GM23248 (cell line): ENCODE measurements at regions not wholly inside any gene's neighbourhood (a gene's known extent, or its start where the extent isn't known, plus 50 kb on each side); places are given as distances from the start of the nearest gene placed in this dataset.

ENCODE experiments used
- DNase-seq: peaks from one replicate; pipeline ENCODE4 v3.0.0-alpha.2; 2015
- H2AFZ ChIP-seq: fragments of 200-600 bp; sonication (generic); 2 replicates; pipeline ENCODE4 v1.6.1; 2016; ENCODE audit warnings: antibody characterized with exemption
- H3F3A ChIP-seq: fragments of 200-600 bp; sonication (generic); 2 replicates; pipeline ENCODE4 v1.6.1; 2016; ENCODE audit warnings: mild to moderate bottlenecking, antibody characterized with exemption, mixed run types; ENCODE audit not compliant: insufficient read depth
- H3K27ac ChIP-seq: fragments of 200-600 bp; sonication (generic); 2 replicates; pipeline ENCODE4 v1.5.1; 2016; ENCODE audit warnings: mild to moderate bottlenecking
- H3K27me3 ChIP-seq: fragments of 200-600 bp; sonication (generic); replicated peaks from 2 replicates; pipeline ENCODE4 v1.6.1; 2016; ENCODE audit warnings: mild to moderate bottlenecking; ENCODE audit not compliant: insufficient read depth
- H3K36me3 ChIP-seq: fragments of 200-600 bp; sonication (generic); 2 replicates; pipeline ENCODE4 v1.6.1; 2016; ENCODE audit warnings: low read depth, mild to moderate bottlenecking
- H3K4me1 ChIP-seq: fragments of 200-600 bp; sonication (generic); 2 replicates; pipeline ENCODE4 v1.6.1; 2016; ENCODE audit warnings: mild to moderate bottlenecking; ENCODE audit not compliant: insufficient read depth
- H3K4me2 ChIP-seq: fragments of 200-600 bp; sonication (generic); one replicate; pipeline ENCODE4 v1.6.1; 2016; ENCODE audit warnings: mild to moderate bottlenecking; ENCODE audit not compliant: unreplicated experiment
- H3K4me3 ChIP-seq: fragments of 200-600 bp; sonication (generic); 2 replicates; pipeline ENCODE4 v1.5.1; 2016; ENCODE audit warnings: mild to moderate bottlenecking
- H3K79me2 ChIP-seq: fragments of 200-600 bp; sonication (generic); 2 replicates; pipeline ENCODE4 v1.6.1; 2016; ENCODE audit warnings: mild to moderate bottlenecking; ENCODE audit not compliant: insufficient read depth
- H3K9ac ChIP-seq: fragments of 200-600 bp; sonication (generic); 2 replicates; pipeline ENCODE4 v1.6.1; 2016; ENCODE audit warnings: mild to moderate bottlenecking
- H3K9me2 ChIP-seq: fragments of 200-600 bp; sonication (generic); 2 replicates; pipeline ENCODE4 v1.6.1; 2016; ENCODE audit warnings: mixed run types, mild to moderate bottlenecking, moderate library complexity; ENCODE audit not compliant: insufficient read depth
- H3K9me3 ChIP-seq: fragments of 200-600 bp; sonication (generic); one replicate; pipeline ENCODE4 v1.6.1; 2017; ENCODE audit warnings: low read depth
- H4K20me1 ChIP-seq: fragments of 200-600 bp; sonication (generic); 2 replicates; pipeline ENCODE4 v1.6.0; 2016; ENCODE audit not compliant: insufficient read depth
- EZH2 ChIP-seq: fragments of 200-600 bp; sonication (generic); IDR thresholded peaks from 2 replicates; pipeline ENCODE4 v1.6.1; 2018; ENCODE audit warnings: antibody characterized with exemption, mild to moderate bottlenecking; ENCODE audit not compliant: insufficient read depth, poor library complexity, severe bottlenecking
- EZH2phosphoT487 ChIP-seq: fragments of 200-600 bp; sonication (generic); IDR thresholded peaks from 2 replicates; pipeline ENCODE4 v1.6.1; 2018; ENCODE audit warnings: antibody characterized with exemption, moderate library complexity, mild to moderate bottlenecking, low read depth; ENCODE audit not compliant: insufficient read depth
- WGBS, 2 experiments: methylation state at CpG; one replicate each; pipeline ENCODE4 v1.1.6; 2015 to 2017; ENCODE audit warnings: low lambda C conversion rate in 2 of 2, low coverage in 1 of 2; ENCODE audit errors: missing lambda C conversion rate in 2 of 2; 5-methylcytosine and 5-hydroxymethylcytosine counted together
- in situ Hi-C: fragments of 300-500 bp; cut with MboI; formaldehyde crosslinking; loops from 2 replicates; pipeline ENCODE4 v1.15.0; 2020

DNA sequence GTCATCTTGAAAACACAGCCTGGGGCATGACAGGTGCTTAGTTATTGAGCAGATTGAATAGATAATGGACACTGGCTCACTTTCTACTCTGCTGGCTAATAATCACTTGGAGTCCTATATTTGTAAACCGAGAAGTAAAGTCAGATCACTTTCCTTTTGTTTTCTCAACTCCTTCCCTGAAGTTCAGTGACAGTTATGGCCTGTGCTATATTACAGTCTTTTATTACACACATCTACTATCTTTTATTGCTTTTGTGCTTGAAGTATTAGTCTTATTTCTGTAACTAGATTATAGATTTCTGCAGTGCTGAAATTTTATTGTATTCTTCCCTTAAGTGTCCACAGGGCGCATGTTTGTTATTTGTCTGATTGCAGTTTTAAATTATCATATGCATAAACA lies 136.4 kb upstream of the TAC1 start:
- in situ Hi-C loops, result no loop called here
- H3K4me1 ChIP-seq, result no peaks in the 10 kb centered on the region
- H3K9me3 ChIP-seq, result no peaks in the 10 kb centered on the region
- no peak overlapping the region for H3K27ac ChIP-seq
- no peaks in the 10 kb centered on the region for H3K9me2 ChIP-seq
- H3K9ac ChIP-seq, result no peak overlapping the region
- H4K20me1 ChIP-seq, result no peaks in the 10 kb centered on the region
- H3K27me3 ChIP-seq, result no peaks in the 10 kb centered on the region
- no peak overlapping the region for H3K4me2 ChIP-seq
- 8 to 13% methylated on average over 2 of the region's 2 CpGs for WGBS, 2 experiments
- no peak for DNase-seq
- H3F3A ChIP-seq, result no peaks in the 10 kb centered on the region
- H2AFZ ChIP-seq, result no peak overlapping the region
- no peaks in the 10 kb centered on the region for H3K36me3 ChIP-seq
- H3K79me2 ChIP-seq, result no peaks in the 10 kb centered on the region
- no peak overlapping the region for H3K4me3 ChIP-seq
- TF ChIP-seq EZH2phosphoT487 (no peak), EZH2 (no peak)

DNA sequence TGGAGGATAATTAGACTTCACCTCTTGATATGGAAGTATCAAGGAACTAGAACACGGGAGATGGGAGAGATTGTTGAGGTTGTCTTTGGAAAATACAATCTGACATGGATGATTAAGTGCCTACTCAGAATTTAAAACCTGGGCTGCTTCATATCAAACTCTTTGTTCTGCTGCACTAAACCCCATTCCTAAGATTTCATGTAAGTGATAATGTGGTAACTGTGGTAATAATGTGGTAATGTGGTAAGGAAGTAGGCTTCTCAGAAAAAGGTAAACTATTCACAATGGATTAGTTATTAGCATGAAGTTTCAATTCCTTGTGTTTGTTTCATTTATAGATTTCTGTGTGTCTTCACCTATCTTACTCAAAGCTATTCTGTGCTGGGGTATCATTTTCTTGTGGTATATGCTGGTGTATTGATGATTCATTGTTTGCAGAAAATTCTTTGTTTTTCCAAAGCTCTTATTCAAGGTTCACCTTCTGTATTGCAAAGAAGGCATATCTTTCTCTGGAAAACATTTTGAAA lies 129.9 kb upstream of the TAC1 start:
- in situ Hi-C loops, result no loop called here
- no peak for DNase-seq

DNA sequence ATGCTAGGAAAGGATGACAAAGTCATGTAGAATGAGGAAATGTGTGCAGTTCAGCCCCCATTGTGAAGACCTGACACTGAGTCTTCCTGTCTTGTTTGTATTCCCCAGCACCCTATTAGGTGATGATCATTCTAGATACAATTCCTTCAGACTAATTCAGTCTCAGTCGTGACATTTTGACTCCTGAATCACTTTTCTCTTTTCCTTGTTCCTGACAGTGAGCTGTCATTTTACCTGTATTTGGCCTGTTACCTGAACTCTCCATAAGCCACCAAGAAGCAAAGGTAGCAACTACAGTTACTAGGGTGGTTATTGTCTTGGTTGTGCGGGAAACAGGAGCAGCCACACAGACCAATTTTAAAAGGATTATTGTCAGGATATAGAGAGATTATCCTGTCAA lies 111.4 kb upstream of the TAC1 start:
- Histone ChIP-seq H3K4me3 (no peak overlapping the region), H3K9ac (no peak overlapping the region), H3K9me2 (no peaks in the 10 kb centered on the region), H3K9me3 (no peaks in the 10 kb centered on the region), H3K4me2 (no peak overlapping the region), H2AFZ (no peak overlapping the region), H3K4me1 (no peaks in the 10 kb centered on the region), H3K36me3 (no peaks in the 10 kb centered on the region), H3K27me3 (no peaks in the 10 kb centered on the region), H3K79me2 (no peaks in the 10 kb centered on the region), H4K20me1 (no peaks in the 10 kb centered on the region), H3K27ac (no peak overlapping the region), H3F3A (no peaks in the 10 kb centered on the region)
- TF ChIP-seq EZH2 (no peak), EZH2phosphoT487 (no peak)
- WGBS, 2 experiments, result 19 to 41% methylated on average over 2 of the region's 2 CpGs
- no peak for DNase-seq
- in situ Hi-C loops, result no loop called here

More for the DNA sequence above, 129.9 kb upstream of the TAC1 start:
- no peak for TF ChIP-seq EZH2phosphoT487
- TF ChIP-seq EZH2, result no peak
- Histone ChIP-seq H3K9ac (no peak overlapping the region), H3K4me3 (no peak overlapping the region), H3K9me2 (no peaks in the 10 kb centered on the region), H3K79me2 (no peaks in the 10 kb centered on the region), H4K20me1 (no peaks in the 10 kb centered on the region), H3K9me3 (no peaks in the 10 kb centered on the region), H3F3A (no peaks in the 10 kb centered on the region), H3K27me3 (no peaks in the 10 kb centered on the region), H3K4me2 (no peak overlapping the region), H3K4me1 (no peaks in the 10 kb centered on the region), H2AFZ (no peak overlapping the region), H3K27ac (no peak overlapping the region), H3K36me3 (no peaks in the 10 kb centered on the region)
- 25 to 28% methylated on average over 1 of the region's 1 CpG for WGBS, 2 experiments

DNA sequence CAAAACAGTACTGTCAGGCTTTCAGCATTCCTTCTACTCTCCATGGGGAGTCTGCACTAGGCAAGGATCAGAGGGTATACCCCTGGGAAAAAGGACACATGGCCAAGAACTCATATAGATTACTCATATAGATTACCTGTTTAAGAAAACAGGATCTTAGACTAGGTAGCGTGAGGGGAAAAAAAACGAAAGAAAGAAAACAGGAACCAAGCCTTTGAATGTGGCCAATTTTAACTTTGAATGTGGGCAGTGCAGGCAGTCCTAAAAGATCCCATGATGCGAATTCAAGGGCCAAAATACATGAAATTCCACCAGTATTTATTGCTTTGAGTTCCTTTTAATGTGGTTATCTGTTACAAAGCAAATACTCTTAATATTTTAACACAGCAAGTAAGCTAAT lies 108.6 kb upstream of the TAC1 start:
- Histone ChIP-seq H3F3A (no peaks in the 10 kb centered on the region), H3K9ac (no peak overlapping the region), H3K27ac (no peak overlapping the region), H3K79me2 (no peaks in the 10 kb centered on the region), H3K27me3 (no peaks in the 10 kb centered on the region), H3K4me3 (no peak overlapping the region), H3K9me3 (peaks cover 3% of the 10 kb centered on the region), H3K36me3 (no peaks in the 10 kb centered on the region), H2AFZ (no peak overlapping the region), H4K20me1 (no peaks in the 10 kb centered on the region), H3K9me2 (no peaks in the 10 kb centered on the region), H3K4me1 (no peaks in the 10 kb centered on the region), H3K4me2 (no peak overlapping the region)
- no peak for DNase-seq
- 2 to 7% methylated on average over 3 of the region's 3 CpGs for WGBS, 2 experiments
- in situ Hi-C loops, result no loop called here
- TF ChIP-seq EZH2, result no peak
- no peak for TF ChIP-seq EZH2phosphoT487

DNA sequence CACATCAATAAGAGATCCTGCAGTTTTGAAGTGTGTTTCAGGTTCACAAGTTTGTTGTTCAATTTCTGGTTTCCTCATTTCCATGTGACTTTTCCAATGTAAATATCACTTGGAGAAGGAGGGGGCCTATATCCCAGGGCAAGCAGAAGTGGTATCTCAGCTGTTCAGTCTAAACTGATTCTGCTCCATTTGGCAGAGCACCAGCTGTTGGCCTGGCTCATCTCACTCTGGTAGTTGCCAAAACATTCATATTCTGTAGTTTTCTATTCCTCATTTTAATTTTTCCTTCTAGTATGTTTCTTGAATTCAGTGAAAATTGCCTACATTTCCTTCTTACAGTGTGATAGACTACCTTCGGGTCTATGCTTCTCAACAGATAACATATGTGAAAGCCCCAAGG lies 101.8 kb upstream of the TAC1 start:
- no peaks in the 10 kb centered on the region for H3K4me1 ChIP-seq
- H4K20me1 ChIP-seq, result no peaks in the 10 kb centered on the region
- H3K9me2 ChIP-seq, result no peaks in the 10 kb centered on the region
- H3K9me3 ChIP-seq, result peaks cover 3% of the 10 kb centered on the region
- no peak overlapping the region for H2AFZ ChIP-seq
- H3K27me3 ChIP-seq, result no peaks in the 10 kb centered on the region
- H3K79me2 ChIP-seq, result no peaks in the 10 kb centered on the region
- H3K9ac ChIP-seq, result no peak overlapping the region
- no peak overlapping the region for H3K4me3 ChIP-seq
- H3F3A ChIP-seq, result no peaks in the 10 kb centered on the region
- no peak overlapping the region for H3K27ac ChIP-seq
- WGBS, 2 experiments, result 6 to 14% methylated on average over 1 of the region's 1 CpG
- H3K4me2 ChIP-seq, result no peak overlapping the region
- no peak for TF ChIP-seq EZH2
- no peak for TF ChIP-seq EZH2phosphoT487
- H3K36me3 ChIP-seq, result no peaks in the 10 kb centered on the region
- in situ Hi-C loops, result no loop called here
- no peak for DNase-seq
